CD4-positive, alpha-beta T cell treated with Interferon alpha-2 for 1 hour (primary cell): ENCODE measurements at regions not wholly inside any gene's neighbourhood (a gene's known extent, or its start where the extent isn't known, plus 50 kb on each side); places are given as distances from the start of the nearest gene placed in this dataset.

Experiments used
- DNase-seq, 2 donors: peaks; one replicate each; pipeline ENCODE4 v3.0.0-alpha.2; 2020 to 2022

DNA sequence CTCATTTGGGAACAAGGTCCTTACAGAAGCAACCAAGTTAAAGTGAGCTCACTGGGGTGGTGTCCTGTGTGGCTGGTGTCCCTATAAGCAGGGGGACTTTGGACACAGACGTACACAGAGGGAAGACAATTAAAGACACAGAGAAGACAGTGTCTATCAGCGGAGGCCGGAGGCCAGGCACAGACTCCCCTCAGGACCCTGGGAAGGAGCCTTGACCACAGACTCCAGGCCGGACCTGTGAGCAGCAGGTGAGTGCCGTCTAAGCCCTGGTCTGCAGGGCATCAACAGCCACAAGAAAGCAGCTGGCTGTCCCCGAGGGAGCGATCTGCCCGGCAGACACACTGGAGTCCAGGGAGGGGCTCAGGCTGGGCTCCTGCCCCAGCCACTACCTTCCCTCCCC is 219.1 kb upstream of the C14orf180 start:
- DNase-seq: no peak

- DNase-seq: no peak
Observed at GRCh38 chr14:104361101-104361591, 218.4 kb upstream of the C14orf180 start.

DNA sequence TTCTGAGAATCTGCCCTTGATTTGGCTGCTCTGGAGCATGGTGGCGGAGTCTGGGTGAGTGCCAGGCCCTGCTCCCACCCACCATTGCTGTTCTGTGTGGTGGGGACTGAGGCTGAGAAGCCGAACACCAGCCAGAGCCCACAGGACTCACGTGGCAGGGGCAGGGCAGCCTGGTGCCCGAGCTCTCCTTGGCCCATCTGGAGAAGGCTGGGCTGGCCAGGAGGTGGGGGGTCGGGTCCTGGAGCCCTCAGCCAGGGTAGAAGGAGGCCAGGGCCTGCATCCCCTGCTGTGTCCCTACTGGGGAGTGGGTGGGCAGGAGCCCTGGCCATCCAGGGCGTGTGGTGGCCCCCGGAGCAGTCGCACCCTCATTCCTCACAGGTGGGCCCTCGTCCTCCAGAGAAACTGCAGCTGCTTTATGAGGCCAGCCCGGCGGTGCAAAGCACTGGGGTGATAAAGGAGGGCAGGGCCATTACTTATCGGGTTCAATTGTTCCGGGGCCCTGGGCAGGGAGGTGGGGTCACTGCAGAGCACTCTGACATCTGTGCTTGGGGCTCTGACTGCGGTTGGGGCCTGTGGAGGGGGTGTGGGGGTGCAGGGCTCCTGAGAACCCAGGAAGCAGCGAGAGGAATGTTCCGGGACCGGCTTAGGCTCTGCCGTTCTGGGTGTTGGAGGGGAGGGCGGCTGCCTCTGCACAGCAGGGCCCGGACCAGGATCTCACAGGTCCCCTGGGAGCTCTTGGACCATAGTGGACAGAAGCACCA is 217.5 kb upstream of the C14orf180 start:
- no peak for DNase-seq

- DNase-seq: no peak
Observed at GRCh38 chr14:104362761-104363605, 216.6 kb upstream of the C14orf180 start.

DNA sequence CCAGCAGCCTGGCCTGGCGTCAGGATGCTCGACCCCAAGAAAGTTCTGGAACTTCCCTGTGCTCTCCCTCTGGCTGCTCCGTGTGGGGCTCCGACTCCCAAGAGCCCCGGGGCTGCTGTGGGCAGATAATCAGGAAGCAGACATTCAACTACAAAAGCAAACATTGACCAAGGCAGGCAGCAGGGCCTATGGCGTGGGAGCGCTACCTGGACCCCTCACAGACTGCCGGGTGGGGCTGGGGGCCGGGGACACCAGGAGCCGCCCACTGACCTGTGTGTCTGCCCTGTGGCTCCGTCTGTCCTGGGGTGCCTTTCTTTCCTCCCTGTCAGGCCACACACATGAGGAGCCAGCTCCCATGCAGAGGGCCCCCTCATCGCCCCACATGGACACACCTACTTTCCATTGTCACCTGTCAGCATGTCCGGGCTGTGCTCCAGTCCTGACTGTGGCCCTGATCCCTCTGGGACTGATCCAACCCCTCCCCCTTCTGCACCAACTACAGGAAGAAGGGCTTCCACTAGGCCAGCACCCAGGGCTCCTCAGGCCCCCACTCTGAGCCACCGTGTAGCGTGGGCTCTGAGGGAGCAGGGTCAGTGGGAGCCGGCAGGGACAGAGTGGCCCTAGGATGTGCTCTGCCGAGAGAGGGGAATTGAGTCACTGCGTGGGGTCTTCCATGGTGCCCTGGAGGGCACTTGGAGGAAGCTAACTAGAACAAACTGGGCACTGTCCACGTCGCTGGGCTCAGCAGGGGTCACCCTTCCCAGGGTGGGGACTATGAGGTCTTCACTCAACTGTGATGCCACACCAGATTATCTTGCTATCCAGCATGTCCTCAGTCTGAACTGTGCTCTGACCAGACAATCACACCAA is 215.4 kb upstream of the C14orf180 start:
- DNase-seq: no peak

- DNase-seq: no peak
Observed at GRCh38 chr14:104364830-104365229, 214.7 kb upstream of the C14orf180 start.

DNA sequence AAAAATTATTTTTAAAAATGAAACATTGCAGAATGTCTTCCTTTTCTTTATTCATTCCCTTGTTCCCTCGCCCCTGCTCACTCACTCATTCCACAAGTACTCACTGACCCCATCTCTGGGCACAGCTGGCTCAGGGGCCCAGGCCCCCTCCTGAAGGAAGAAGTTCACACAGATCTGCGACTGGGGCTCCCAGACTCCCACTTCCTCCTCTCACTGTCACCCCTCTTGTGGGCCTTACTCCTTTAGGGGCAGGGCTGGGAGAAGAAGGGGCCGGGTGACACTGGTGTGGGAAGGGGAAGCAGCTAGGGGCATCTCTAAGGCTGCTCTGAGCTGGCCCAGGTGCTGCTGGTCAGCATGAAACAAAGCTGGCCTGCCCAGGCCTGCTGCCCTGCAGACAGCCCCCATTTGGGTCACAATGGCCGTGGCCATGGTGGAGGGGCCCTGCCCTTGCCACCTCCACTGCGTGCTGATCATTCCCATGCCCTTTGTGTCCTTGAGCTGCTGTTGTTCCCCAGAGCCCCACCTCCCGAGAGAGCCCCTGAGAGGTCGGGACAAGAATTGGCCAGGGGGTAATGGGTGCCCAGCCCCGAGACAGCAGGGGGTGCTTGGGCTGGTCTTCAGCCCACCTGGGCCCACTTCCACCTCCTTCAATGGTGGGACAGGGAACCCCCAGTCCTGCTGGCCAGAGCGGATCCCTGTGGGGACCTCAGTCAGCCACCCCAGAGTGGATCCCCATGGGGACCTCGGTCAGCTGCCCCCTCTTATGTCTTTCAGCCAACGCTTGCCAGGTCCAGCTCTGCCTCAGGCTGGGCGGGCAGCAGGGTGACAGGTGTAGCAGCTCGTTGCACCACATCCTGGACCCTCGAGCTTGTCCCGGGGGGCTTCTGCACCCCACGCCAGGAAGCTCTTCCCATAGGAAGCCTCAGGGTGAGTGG is 212.4 kb upstream of the C14orf180 start:
- DNase-seq: no peak

DNA sequence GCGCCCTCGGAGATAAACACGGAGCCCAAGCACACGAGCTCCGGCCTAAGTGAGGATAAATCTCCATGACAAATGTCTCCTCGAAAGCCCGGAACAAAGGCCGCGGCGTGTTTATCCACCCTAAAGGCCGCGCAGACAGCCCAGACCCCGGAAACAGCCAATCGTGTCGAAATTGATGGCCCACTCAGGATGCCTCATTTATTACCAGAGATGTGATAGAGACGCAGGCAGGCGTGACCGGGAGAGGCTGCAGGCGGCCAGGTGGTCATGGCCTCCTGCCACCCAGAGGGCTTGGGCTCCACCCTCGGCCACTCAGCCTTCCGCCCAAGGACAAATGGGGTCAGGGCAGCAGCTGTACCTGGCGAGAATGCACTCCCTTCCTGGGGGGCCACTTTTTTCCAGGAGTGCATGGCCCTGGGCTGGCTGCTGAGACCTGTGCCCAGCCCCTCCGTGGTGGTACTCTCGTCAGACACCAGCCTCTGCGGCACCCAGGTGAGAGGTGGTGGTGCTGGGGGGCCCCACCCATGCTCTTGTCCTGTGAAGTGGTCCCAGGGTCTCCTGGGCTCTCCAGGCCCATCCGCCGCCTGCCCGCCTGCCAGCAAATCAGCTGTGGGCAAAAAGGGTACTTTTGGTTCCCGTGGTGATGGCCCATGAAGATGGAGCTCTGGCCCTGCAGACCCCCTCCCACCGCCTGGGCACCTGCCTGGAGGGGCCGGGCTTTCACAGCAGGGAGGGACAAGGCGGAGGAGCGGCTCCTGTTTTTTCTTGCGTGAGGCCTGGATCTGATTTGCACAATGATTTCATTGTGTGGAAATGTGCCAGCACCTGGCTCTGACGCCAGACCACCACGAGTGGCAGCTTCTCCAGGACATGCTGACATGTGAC is 211.5 kb upstream of the C14orf180 start:
- DNase-seq: no peak

DNA sequence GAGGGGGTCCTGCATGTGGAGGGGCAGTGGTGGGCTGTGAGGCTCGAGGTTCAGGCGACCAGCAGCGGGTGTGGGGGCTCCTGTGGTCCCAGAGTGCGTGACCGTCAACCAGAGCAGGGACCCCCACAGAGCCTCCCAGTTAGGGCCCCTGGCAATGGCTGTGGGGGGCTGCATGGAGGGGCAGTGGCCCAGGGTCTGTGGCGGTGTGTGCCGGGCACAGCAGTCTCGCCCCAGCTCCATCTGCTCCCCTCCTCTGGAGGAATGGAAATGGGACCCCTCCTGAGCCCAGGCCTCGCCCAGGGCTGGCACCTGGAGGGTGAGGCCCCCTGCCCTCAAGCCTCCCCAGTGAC is 210.8 kb upstream of the C14orf180 start:
- no peak for DNase-seq

DNA sequence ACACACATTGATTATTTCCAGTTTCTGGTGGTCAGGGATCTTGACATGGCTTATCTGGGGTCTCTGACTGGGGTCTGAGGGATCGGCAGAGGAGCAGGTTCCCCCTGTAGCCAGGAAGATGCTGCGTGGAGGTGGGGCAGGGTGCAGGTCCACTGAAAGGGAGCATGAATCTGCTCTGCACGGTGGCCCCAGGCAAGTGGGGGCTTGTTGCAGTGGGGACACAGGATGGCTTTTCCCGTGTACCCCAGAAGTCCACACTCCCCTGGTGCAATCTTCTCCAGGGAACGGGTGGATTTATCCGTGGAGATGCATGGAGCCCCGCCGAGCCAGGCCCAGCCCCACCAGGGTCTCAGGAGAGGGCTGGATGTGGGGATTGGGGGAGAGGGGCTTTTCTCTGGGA is 210.4 kb upstream of the C14orf180 start:
- DNase-seq: no peak

- no peak for DNase-seq
Observed at GRCh38 chr14:104370256-104370870, 209.2 kb upstream of the C14orf180 start.

- no peak for DNase-seq
Observed at GRCh38 chr14:104371031-104371430, 208.5 kb upstream of the C14orf180 start.

DNA sequence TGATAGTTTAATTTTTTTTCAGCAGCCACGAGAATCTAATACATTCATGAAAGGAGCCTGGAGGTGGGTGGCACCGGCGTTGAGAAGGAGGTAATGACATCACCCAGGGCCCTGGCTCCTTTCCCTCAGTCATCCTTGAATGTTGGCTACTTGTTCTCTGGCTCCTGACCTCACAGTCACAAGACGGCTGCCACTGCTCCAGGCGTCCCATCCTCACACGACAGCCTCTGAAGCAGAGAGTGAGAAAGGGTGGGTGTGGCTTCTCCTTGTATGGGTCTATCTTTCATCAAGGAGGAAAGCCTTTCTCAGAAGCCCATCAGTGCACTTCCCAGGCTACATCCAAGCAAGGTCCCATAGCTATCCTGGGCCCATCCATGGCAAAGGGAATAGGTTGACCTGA is 207.6 kb upstream of the C14orf180 start:
- no peak for DNase-seq

DNA sequence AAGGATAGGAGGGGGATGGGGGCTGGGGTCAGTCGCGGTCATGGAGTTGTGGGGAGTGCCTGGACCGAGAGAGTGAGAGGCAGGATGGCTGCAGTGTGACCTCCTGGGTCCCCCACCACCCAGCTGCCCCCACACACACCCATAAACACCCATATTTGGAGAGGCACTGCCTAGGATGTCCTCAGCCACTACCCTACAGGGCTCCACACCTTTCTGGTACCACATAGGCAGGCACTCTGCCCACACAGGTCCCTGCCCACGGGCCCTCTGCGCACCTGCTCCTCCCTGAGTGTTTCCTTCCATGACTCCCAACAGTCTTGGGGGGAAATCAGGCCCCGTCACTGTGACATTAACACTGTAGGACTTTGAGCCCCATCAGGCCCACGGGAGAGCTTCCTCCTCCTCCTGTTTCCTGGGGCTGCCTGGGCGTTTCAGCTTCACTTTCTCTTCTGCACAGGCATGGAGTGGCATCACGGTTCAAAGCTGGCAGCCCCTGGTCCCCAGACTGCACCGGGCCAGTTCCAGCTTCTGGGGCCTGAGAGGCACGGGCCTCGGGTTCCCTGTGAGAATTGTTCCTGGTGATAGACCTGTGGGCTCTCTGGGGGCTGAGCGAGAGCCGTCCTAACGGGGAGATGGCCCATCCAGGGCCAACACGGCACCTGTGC is 207.0 kb upstream of the C14orf180 start:
- no peak for DNase-seq

GRCh38 chr14:104373055-104373854 is 206.3 kb upstream of the C14orf180 start:
- DNase-seq: no peak

GRCh38 chr14:104373855-104374717 is 205.5 kb upstream of the C14orf180 start:
- DNase-seq: no peak

GRCh38 chr14:104374718-104375080 is 204.9 kb upstream of the C14orf180 start:
- DNase-seq: no peak
